Omental fat pad (tissue), 3 donors: ENCODE measurements at regions not wholly inside any gene's neighbourhood (a gene's known extent, or its start where the extent isn't known, plus 50 kb on each side); places are given as distances from the start of the nearest gene placed in this dataset.

Experiments used
- ATAC-seq: fragments of 150-250 bp; one replicate; pipeline ENCODE4 v1.9.1; 2016; ENCODE audit warnings: mild to moderate bottlenecking, moderate library complexity; ENCODE audit not compliant: low FRiP score
- DNase-seq: peaks from one replicate; pipeline ENCODE4 v3.0.0-alpha.2; 2019; ENCODE audit warnings: low spot score
- TF ChIP-seq, protein P1 (sequence below), 3 donors: fragments of 450-650 bp; IDR thresholded peaks; one replicate each; pipeline ENCODE4 v1.5.1; 2016 to 2017; ENCODE audit warnings: antibody characterized with exemption in 3 of 3, mild to moderate bottlenecking in 3 of 3, moderate library complexity in 2 of 3

DNA sequence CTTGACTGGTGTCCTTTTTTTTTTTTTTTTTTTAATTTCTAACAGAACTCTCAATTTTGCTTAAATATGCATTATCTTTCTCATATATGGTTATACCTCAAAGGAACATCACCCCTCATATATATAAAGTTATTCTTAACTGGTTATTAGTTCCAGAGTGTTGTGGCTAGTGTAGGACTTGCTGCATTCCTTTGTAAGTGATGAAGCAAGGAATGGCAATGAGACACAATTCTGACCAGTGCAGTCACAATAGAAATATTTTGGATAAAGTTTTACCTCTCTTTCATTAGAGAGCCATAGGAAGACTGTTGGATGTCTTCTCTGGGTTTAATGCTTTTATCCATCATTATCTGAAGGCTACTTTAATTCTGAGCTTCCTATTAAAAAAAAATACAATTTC is 75.5 kb upstream of the CBLB start:
- ATAC-seq = no peak
- no peak for DNase-seq
- TF ChIP-seq, protein P1, sequence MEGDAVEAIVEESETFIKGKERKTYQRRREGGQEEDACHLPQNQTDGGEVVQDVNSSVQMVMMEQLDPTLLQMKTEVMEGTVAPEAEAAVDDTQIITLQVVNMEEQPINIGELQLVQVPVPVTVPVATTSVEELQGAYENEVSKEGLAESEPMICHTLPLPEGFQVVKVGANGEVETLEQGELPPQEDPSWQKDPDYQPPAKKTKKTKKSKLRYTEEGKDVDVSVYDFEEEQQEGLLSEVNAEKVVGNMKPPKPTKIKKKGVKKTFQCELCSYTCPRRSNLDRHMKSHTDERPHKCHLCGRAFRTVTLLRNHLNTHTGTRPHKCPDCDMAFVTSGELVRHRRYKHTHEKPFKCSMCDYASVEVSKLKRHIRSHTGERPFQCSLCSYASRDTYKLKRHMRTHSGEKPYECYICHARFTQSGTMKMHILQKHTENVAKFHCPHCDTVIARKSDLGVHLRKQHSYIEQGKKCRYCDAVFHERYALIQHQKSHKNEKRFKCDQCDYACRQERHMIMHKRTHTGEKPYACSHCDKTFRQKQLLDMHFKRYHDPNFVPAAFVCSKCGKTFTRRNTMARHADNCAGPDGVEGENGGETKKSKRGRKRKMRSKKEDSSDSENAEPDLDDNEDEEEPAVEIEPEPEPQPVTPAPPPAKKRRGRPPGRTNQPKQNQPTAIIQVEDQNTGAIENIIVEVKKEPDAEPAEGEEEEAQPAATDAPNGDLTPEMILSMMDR (IDR thresholded peaks at IDR 0.05) = no peak

DNA sequence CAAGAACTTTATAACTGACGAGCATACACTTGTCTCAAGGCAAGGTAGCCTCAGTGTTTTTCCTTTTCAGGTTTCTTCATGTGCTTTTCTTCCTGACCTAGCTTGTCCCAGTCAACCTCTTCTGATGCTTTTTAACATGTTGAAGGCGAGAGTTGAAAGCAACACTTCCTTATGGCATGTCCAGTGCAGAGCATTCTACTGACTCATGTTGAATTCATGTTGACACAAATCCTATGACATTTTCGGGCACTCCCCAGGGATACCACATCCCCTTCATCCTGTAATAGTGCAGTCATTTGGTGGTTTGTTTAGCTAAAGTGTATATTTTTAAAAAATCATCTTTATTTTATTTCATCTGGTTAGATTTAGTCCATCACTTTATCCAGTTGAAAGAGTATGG is 75.9 kb upstream of the CBLB start:
- TF ChIP-seq, protein P1 (IDR thresholded peaks at IDR 0.05) = no peak
- ATAC-seq = no peak

DNA sequence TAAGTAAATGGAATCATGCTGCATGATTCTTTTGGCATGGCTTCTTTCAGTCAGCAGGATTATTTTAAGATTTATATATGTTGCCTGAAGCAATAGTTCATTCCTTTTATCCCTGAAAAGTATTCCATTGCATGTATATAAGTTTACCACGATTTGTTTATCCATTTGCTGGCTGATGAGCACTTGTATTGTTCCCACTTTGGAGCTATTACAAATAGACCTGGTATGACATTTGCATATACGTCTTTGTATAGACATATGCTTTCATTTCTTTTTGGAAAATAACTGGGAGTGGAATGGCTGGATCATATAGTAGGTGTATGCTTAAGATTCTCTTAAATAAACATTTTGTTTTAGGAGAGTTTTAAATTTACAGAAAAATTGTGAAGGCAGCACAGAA is 79.3 kb upstream of the CBLB start:
- DNase-seq (no peak), ATAC-seq (no peak)
- TF ChIP-seq, protein P1 (IDR thresholded peaks at IDR 0.05) = no peak

More for the DNA sequence above, 75.9 kb upstream of the CBLB start:
- DNase-seq = no peak

DNA sequence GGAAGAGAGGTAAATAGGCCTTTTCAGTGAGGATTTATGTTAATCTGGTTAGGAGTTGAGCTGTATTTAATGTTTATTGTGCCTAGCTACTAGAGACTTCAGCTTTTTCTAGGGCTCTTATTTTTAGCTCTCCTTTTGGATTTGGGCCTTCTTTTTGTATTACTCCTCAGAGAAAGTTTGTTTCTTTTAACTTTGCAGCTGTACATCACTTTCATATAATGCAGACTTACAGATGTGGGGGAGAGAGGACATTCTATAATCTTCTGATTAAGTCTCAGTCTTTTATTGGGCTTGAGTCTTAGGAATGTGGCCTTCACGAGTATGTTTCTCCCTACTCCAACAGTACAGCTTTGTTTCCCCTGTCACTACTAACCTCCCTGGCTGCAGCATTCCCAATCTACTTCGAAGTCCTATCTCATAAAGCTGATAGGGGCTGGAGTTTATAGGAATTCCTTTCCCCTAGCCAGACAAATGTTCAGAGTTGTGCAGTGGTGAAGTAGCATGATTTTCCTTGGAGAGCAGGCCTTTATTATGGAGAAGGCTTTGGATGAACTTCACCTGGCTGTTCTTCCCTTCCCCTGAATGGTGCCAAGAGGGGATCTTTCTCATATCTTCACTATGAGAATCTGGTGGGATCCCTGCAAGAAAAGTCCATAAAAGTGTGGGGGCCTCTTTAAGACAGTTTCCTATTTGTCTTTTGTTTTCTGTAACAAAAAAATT is 82.2 kb upstream of the CBLB start:
- no peak for ATAC-seq
- DNase-seq = no peak
- TF ChIP-seq, protein P1 (IDR thresholded peaks at IDR 0.05) = no peak

DNA sequence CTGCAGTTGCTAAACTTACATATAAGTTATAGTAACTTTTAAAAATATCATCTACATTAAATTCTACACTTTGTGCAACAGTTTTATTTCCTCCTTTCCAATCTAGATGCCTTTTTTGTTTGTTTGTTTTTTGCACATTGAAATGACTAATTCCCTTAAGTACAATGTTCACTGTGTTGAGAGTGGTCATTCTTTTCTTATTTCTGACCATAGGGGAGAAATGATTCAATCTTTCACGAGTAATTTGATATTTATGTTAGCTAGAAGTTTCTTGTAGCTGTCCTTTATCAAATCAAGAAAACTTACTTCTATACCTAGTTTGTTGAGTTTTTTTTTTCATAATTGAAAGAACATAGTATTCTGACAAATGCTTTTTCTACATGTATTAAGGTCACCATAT is 85.0 kb upstream of the CBLB start:
- ATAC-seq (no peak), DNase-seq (no peak)
- TF ChIP-seq, protein P1 (IDR thresholded peaks at IDR 0.05) = no peak

DNA sequence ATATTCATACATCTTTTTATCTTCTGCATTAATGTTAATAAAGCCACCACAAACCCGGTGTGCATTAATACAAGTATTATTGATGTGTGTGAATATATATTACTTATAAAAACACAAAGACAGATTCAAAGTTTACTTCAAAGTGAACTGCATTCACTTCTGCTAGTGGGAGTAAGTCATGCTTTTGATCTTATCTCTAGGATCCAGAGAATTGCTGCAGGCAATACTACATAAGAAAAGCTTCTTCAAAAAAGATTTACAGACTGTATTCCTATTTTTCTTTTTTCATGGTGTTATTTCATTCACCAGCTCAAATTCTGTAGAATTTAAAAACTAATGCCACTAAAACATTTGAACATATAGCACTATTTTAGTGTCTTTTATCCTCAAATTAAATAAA is 87.5 kb upstream of the CBLB start:
- DNase-seq (no peak), ATAC-seq (no peak)
- TF ChIP-seq, protein P1 (IDR thresholded peaks at IDR 0.05) = no peak

DNA sequence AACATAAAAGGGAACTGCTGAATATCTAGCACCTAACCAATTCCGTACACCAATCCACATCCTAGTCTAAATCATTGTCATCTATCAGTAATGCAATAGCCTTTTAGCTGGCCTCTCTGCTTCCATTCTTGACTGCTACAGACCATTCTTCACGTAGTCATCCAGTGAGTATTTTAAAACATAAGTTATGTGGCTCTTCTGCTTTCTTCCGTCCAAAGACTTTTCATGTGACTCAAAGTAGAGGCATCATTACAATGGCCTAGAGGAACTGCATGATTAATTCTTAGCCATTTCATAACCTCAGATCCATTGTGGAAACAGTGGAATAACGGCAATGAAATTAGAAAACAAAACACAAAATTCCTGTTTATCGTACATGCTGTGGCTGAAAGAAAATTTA is 88.9 kb upstream of the CBLB start:
- DNase-seq (no peak), ATAC-seq (no peak)
- TF ChIP-seq, protein P1 (IDR thresholded peaks at IDR 0.05) = no peak
